ENCODE measurements at regions not wholly inside any gene's neighbourhood (a gene's known extent, or its start where the extent isn't known, plus 50 kb on each side); places are given as distances from the start of the nearest gene placed in this dataset.
"Not testable (repeated sequence)": the region's sequence is repeated elsewhere in the genome, so short reads cannot be mapped to it uniquely, and the experiment has no call there.

- not testable (repeated sequence) for DNase-seq
Measured at GRCh38 chr13:73640476-73641179, 493.6 kb downstream of the KLF12 start.

- no peak for DNase-seq
Measured at GRCh38 chr13:73635166-73635787, 498.9 kb downstream of the KLF12 start.

- no peak for DNase-seq
Measured at GRCh38 chr13:73633817-73634460, 500.3 kb downstream of the KLF12 start.

- DNase-seq, result no peak
Measured at GRCh38 chr13:73631411-73631810, 502.8 kb downstream of the KLF12 start.

GRCh38 chr13:73625562-73626339 lies 508.5 kb downstream of the KLF12 start:
- no peak for DNase-seq

GRCh38 chr13:73623281-73623680 lies 510.9 kb downstream of the KLF12 start:
- no peak for DNase-seq

- DNase-seq, result no peak
Measured at GRCh38 chr13:73622381-73622780, 511.8 kb downstream of the KLF12 start.

GRCh38 chr13:73618275-73618865 lies 515.8 kb downstream of the KLF12 start:
- DNase-seq, result no peak

GRCh38 chr13:73616861-73617260 lies 517.3 kb downstream of the KLF12 start:
- no peak for DNase-seq

GRCh38 chr13:73610799-73611592 lies 523.2 kb downstream of the KLF12 start:
- no peak for DNase-seq

GRCh38 chr13:73608711-73609485 lies 525.3 kb downstream of the KLF12 start:
- DNase-seq, result no peak

- no peak for DNase-seq
Measured at GRCh38 chr13:73608157-73608516, 526.1 kb downstream of the KLF12 start.

- no peak for DNase-seq
Measured at GRCh38 chr13:73607489-73608156, 526.6 kb downstream of the KLF12 start.

GRCh38 chr13:73603646-73604045 lies 530.6 kb downstream of the KLF12 start:
- no peak for DNase-seq

- DNase-seq, result no peak
Measured at GRCh38 chr13:73602295-73602694, 531.9 kb downstream of the KLF12 start.

- no peak for DNase-seq
Measured at GRCh38 chr13:73601708-73602107, 532.5 kb downstream of the KLF12 start.

- no peak for DNase-seq
Measured at GRCh38 chr13:73599232-73600128, 534.7 kb downstream of the KLF12 start.

GRCh38 chr13:73598020-73598712 lies 536.0 kb downstream of the KLF12 start:
- no peak for DNase-seq
